IMR-90 (cell line): ENCODE measurements at regions not wholly inside any gene's neighbourhood (a gene's known extent, or its start where the extent isn't known, plus 50 kb on each side); places are given as distances from the start of the nearest gene placed in this dataset.

Experiments used
- ATAC-seq: fragments of 200-7000 bp; cut with Tn5 transposase; 2 replicates; pipeline ENCODE4 v1.9.1; 2020; ENCODE audit warnings: low read depth, mild to moderate bottlenecking, moderate library complexity
- BruUV-seq: library from RNA; stranded (reverse); fragments of 400-500 nt; replicated peaks from 2 replicates; lab custom pipeline; 2021; lab: Mats Ljungman, UMichigan
- CTCF ChIA-PET: fragments of 300-600 bp; formaldehyde crosslinking; extraction: SDS; loops from one replicate; lab custom pipeline; 2021; ENCODE audit warnings: antibody characterized with exemption; lab: Yijun Ruan, JAX
- POLR2A ChIA-PET: fragments of 300-600 bp; sonication (Branson Sonifier 250); formaldehyde crosslinking; loops from one replicate; lab custom pipeline; 2022; ENCODE audit warnings: antibody characterized with exemption; ENCODE audit not compliant: unreplicated experiment; lab: Charles Lee
- DNase-seq: peaks from one replicate; pipeline ENCODE4 v3.0.0; 2013
- H2AFZ ChIP-seq: replicated peaks from 2 replicates; pipeline ENCODE3; 2013; ENCODE audit warnings: low read length, mild to moderate bottlenecking; ENCODE audit not compliant: poor library complexity
- H2AK5ac ChIP-seq: 2 replicates; pipeline ENCODE4 v1.6.1; 2013; ENCODE audit warnings: low read depth, low read length, inconsistent platforms
- H2AK9ac ChIP-seq: replicated peaks from 2 replicates; pipeline ENCODE3; 2013; ENCODE audit warnings: mild to moderate bottlenecking, low read depth, low read length, moderate library complexity; ENCODE audit not compliant: poor library complexity
- H2BK120ac ChIP-seq: 2 replicates; pipeline ENCODE4 v1.6.1; 2013; ENCODE audit warnings: low read depth, low read length, inconsistent platforms
- H2BK15ac ChIP-seq: 3 replicates; pipeline ENCODE4 v1.6.1; 2013; ENCODE audit warnings: low read depth, low read length, inconsistent platforms
- H2BK20ac ChIP-seq: 2 replicates; pipeline ENCODE4 v1.6.1; 2013; ENCODE audit warnings: low read depth, mild to moderate bottlenecking, inconsistent platforms, low read length, moderate library complexity
- H2BK5ac ChIP-seq: 2 replicates; pipeline ENCODE4 v1.6.1; 2013; ENCODE audit warnings: mild to moderate bottlenecking, low read depth, low read length, inconsistent platforms; ENCODE audit not compliant: poor library complexity, severe bottlenecking
- H3K14ac ChIP-seq: replicated peaks from 2 replicates; pipeline ENCODE4 v1.6.1; 2013; ENCODE audit warnings: low read depth, low read length, inconsistent platforms
- H3K18ac ChIP-seq: 2 replicates; pipeline ENCODE4 v1.6.1; 2013; ENCODE audit warnings: low read depth, low read length, control low read depth
- H3K23ac ChIP-seq: 2 replicates; pipeline ENCODE4 v1.6.1; 2013; ENCODE audit warnings: low read depth, low read length, inconsistent platforms
- H3K27ac ChIP-seq: 2 replicates; pipeline ENCODE4 v1.5.1; 2013; ENCODE audit warnings: mild to moderate bottlenecking, control low read depth, low read length; ENCODE audit not compliant: insufficient read depth
- H3K27me3 ChIP-seq: 2 replicates; pipeline ENCODE4 v1.6.1; 2013; ENCODE audit warnings: low read length; ENCODE audit not compliant: control insufficient read depth, insufficient read depth
- H3K36me3 ChIP-seq: 2 replicates; pipeline ENCODE4 v1.6.1; 2013; ENCODE audit warnings: low read length, mixed read lengths; ENCODE audit not compliant: control insufficient read depth, insufficient read depth
- H3K4ac ChIP-seq: 2 replicates; pipeline ENCODE4 v1.6.1; 2013; ENCODE audit warnings: low read depth, low read length, inconsistent platforms
- H3K4me1 ChIP-seq: 2 replicates; pipeline ENCODE4 v1.6.1; 2013; ENCODE audit warnings: low read length, mixed read lengths; ENCODE audit not compliant: control insufficient read depth, insufficient read depth
- H3K4me2 ChIP-seq: 2 replicates; pipeline ENCODE4 v1.6.1; 2013; ENCODE audit warnings: low read depth, mild to moderate bottlenecking, control low read depth, low read length, moderate library complexity
- H3K4me3 ChIP-seq: 2 replicates; pipeline ENCODE4 v1.5.1; 2013; ENCODE audit warnings: low read depth, mild to moderate bottlenecking, control low read depth, low read length, moderate library complexity; ENCODE audit not compliant: insufficient read depth
- H3K56ac ChIP-seq: 2 replicates; pipeline ENCODE4 v1.6.1; 2013; ENCODE audit warnings: low read length, inconsistent platforms; ENCODE audit not compliant: insufficient read depth; ENCODE audit errors: extremely low read depth
- H3K79me1 ChIP-seq, 2 experiments: 2 replicates each; pipeline ENCODE4 v1.6.1; 2013; ENCODE audit warnings: low read length in 2 of 2, inconsistent platforms in 1 of 2, low read depth in 1 of 2
- H3K9ac ChIP-seq: 2 replicates; pipeline ENCODE4 v1.6.1; 2013; ENCODE audit warnings: low read depth, low read length, control low read depth
- H3K9me1 ChIP-seq: 2 replicates; pipeline ENCODE4 v1.6.1; 2013; ENCODE audit warnings: low read length, inconsistent platforms; ENCODE audit not compliant: insufficient read depth
- H3K9me3 ChIP-seq: 2 replicates; pipeline ENCODE4 v1.6.1; 2013; ENCODE audit warnings: low read length; ENCODE audit not compliant: control insufficient read depth, insufficient read depth
- H4K20me1 ChIP-seq: 2 replicates; pipeline ENCODE4 v1.6.1; 2013; ENCODE audit warnings: low read length, inconsistent platforms; ENCODE audit not compliant: insufficient read depth
- H4K5ac ChIP-seq: 2 replicates; pipeline ENCODE4 v1.6.1; 2013; ENCODE audit warnings: mild to moderate bottlenecking, low read depth, low read length, control low read depth
- H4K8ac ChIP-seq, 2 experiments: 2 replicates each; pipeline ENCODE4 v1.6.1; 2013; ENCODE audit warnings: low read depth in 2 of 2, low read length in 2 of 2, control low read depth in 1 of 2, inconsistent platforms in 1 of 2
- H4K91ac ChIP-seq: 2 replicates; pipeline ENCODE4 v1.6.1; 2013; ENCODE audit warnings: low read depth, low read length, inconsistent platforms; ENCODE audit not compliant: insufficient read depth
- BHLHE40 ChIP-seq: fragments of 150-350 bp; IDR thresholded peaks from 2 replicates; pipeline ENCODE4 v1.6.1; 2016; ENCODE audit warnings: mild to moderate bottlenecking, low read depth, low read length
- CEBPB ChIP-seq: IDR thresholded peaks from 2 replicates; pipeline ENCODE4 v1.6.1; 2012; ENCODE audit warnings: low read depth, low read length, improper control_type of control experiment
- CHD1 ChIP-seq: IDR thresholded peaks from 2 replicates; pipeline ENCODE4 v1.6.1; 2012; ENCODE audit warnings: low read depth, low read length, improper control_type of control experiment
- CTCF ChIP-seq: conservative IDR thresholded peaks from 2 replicates; pipeline ENCODE4 v1.5.1; 2012; ENCODE audit warnings: mild to moderate bottlenecking, low read depth, low read length, improper control_type of control experiment
- ELK1 ChIP-seq: fragments of 150-350 bp; IDR thresholded peaks from 2 replicates; pipeline ENCODE4 v1.6.1; 2016; ENCODE audit warnings: low read depth, mild to moderate bottlenecking, low read length, moderate library complexity, borderline replicate concordance
- FOS ChIP-seq: fragments of 150-350 bp; IDR thresholded peaks from 2 replicates; pipeline ENCODE4 v1.6.1; 2016; ENCODE audit warnings: low read depth, low read length
- MAFK ChIP-seq: IDR thresholded peaks from 2 replicates; pipeline ENCODE4 v1.6.1; 2012; ENCODE audit warnings: low read depth, low read length, improper control_type of control experiment
- MAZ ChIP-seq: IDR thresholded peaks from 2 replicates; pipeline ENCODE4 v1.6.1; 2012; ENCODE audit warnings: low read depth, mild to moderate bottlenecking, low read length, improper control_type of control experiment, moderate library complexity, borderline replicate concordance
- MXI1 ChIP-seq: IDR thresholded peaks from 2 replicates; pipeline ENCODE4 v1.6.1; 2012; ENCODE audit warnings: low read depth, mild to moderate bottlenecking, low read length, moderate library complexity, borderline replicate concordance
- NFE2L2 ChIP-seq: fragments of 150-350 bp; IDR thresholded peaks from 2 replicates; pipeline ENCODE4 v1.6.1; 2016; ENCODE audit warnings: low read depth, mild to moderate bottlenecking, low read length
- POLR2A ChIP-seq: IDR thresholded peaks from 2 replicates; pipeline ENCODE4 v1.6.1; 2012; ENCODE audit warnings: mild to moderate bottlenecking, low read depth, low read length
- RAD21 ChIP-seq: IDR thresholded peaks from 2 replicates; pipeline ENCODE4 v1.6.1; 2012; ENCODE audit warnings: low read length, improper control_type of control experiment
- RCOR1 ChIP-seq: IDR thresholded peaks from 2 replicates; pipeline ENCODE4 v1.6.1; 2012; ENCODE audit warnings: mild to moderate bottlenecking, low read length, improper control_type of control experiment; ENCODE audit not compliant: insufficient replicate concordance
- RFX5 ChIP-seq: IDR thresholded peaks from 2 replicates; pipeline ENCODE4 v1.8.0; 2012; ENCODE audit warnings: low read depth, mild to moderate bottlenecking, low read length, moderate library complexity
- SMC3 ChIP-seq: fragments of 150-350 bp; IDR thresholded peaks from 2 replicates; pipeline ENCODE4 v1.6.1; 2016; ENCODE audit warnings: low read depth, mild to moderate bottlenecking, antibody characterized with exemption, low read length, moderate library complexity
- USF2 ChIP-seq: fragments of 150-350 bp; IDR thresholded peaks from 2 replicates; pipeline ENCODE4 v1.6.1; 2017; ENCODE audit warnings: mild to moderate bottlenecking, antibody characterized with exemption, low read length, low read depth
- WGBS, 2 experiments: methylation state at CpG; one replicate each; pipeline versions ENCODE4 v1.1.5 to v1.1.7; 2013; ENCODE audit warnings: missing lambda C conversion rate in 2 of 2; ENCODE audit not compliant: insufficient read length in 1 of 2; ENCODE audit errors: extremely low coverage in 2 of 2; 5-methylcytosine and 5-hydroxymethylcytosine counted together
- dilution Hi-C: fragments of 300-500 bp; cut with HindIII; formaldehyde crosslinking; loops from one replicate; pipeline ENCODE4 v1.14.3; 2018; ENCODE audit warnings: low sequenced_read_pairs; ENCODE audit not compliant: unreplicated experiment
- in situ Hi-C: fragments of 300-500 bp; cut with MboI; formaldehyde crosslinking; loops from 3 replicates; pipeline ENCODE4 v1.14.3; 2019; ENCODE audit warnings: low sequenced_read_pairs, inconsistent platforms, mixed read lengths
- intact Hi-C: fragments of 100-400 bp; cut with micrococcal nuclease; formaldehyde crosslinking; loops from 2 replicates; pipeline ENCODE4 v1.10.0; 2022

GRCh38 chr6:143598466-143599080 is 79.2 kb upstream of the PHACTR2 start:
- no peak overlapping the region for H3K14ac ChIP-seq
- no peaks in the 10 kb centered on the region for H3K27me3 ChIP-seq
- in situ Hi-C loops (no loop called here), intact Hi-C loops (no loop called here), dilution Hi-C loops (no loop called here)
- H2AK9ac ChIP-seq: no peak overlapping the region
- no peak overlapping the region for H2AFZ ChIP-seq
- H3K9me1 ChIP-seq: peaks cover 3% of the 10 kb centered on the region; the same call in 1 of the 2 replicates
- DNase-seq (no peak), ATAC-seq (no peak)
- peaks cover 5% of the 10 kb centered on the region in 2 experiments; a peak in 1 of 4 replicates for H3K79me1 ChIP-seq
- H3K9ac ChIP-seq: no peak overlapping the region
- H4K20me1 ChIP-seq: no peaks in the 10 kb centered on the region
- no peak overlapping the region for H3K4me2 ChIP-seq
- ChIA-PET POLR2A (no interaction called here), CTCF (no interaction called here)
- H3K4me3 ChIP-seq: no peak overlapping the region
- no peak overlapping the region for H4K8ac ChIP-seq
- no TSS peak for BruUV-seq
- no peak overlapping the region for H3K56ac ChIP-seq
- no peak overlapping the region for H2BK15ac ChIP-seq
- H4K5ac ChIP-seq: no peak overlapping the region
- H4K91ac ChIP-seq: no peak overlapping the region
- no peak overlapping the region for H2BK120ac ChIP-seq
- H3K4me1 ChIP-seq: peaks cover 9% of the 10 kb centered on the region
- TF ChIP-seq USF2 (no peak), FOS (no peak), CTCF (no peak), MXI1 (no peak), RFX5 (no peak), MAFK (no peak), CHD1 (no peak), POLR2A (no peak), SMC3 (no peak), CEBPB (no peak), RAD21 (no peak), ELK1 (no peak), BHLHE40 (no peak), NFE2L2 (no peak), MAZ (no peak), RCOR1 (no peak)
- H3K4ac ChIP-seq: no peak overlapping the region
- WGBS, 2 experiments: 100% methylated on average over 1 of the region's 3 CpGs; no CpG with 5 or more reads in 1 of the 2 experiments
- no peaks in the 10 kb centered on the region for H3K36me3 ChIP-seq
- H2BK20ac ChIP-seq: no peak overlapping the region
- no peak overlapping the region for H3K18ac ChIP-seq
- H2AK5ac ChIP-seq: peak overlapping the region; percentile 51; the same call in 1 of the 2 replicates
- no peaks in the 10 kb centered on the region for H3K9me3 ChIP-seq
- no peak overlapping the region for H2BK5ac ChIP-seq
- no peak overlapping the region for H3K27ac ChIP-seq
- no peak overlapping the region for H3K23ac ChIP-seq
